Neural cell (in vitro differentiated cells): ENCODE measurements at regions not wholly inside any gene's neighbourhood (a gene's known extent, or its start where the extent isn't known, plus 50 kb on each side); places are given as distances from the start of the nearest gene placed in this dataset.
A peak's percentile ranks its signal among the peaks of the same experiment; 100 is the strongest.

Experiments
- H2AFZ ChIP-seq: fragments of 200-600, 300-800 bp; sonication (generic), shearing (Covaris generic); 2 replicates; pipeline ENCODE4 v1.6.0; 2014; ENCODE audit warnings: low read depth, mild to moderate bottlenecking, antibody characterized with exemption, low read length, moderate library complexity
- H3F3A ChIP-seq: fragments of 200-600 bp; shearing (Covaris generic); 2 replicates; pipeline ENCODE4 v1.6.1; 2016; ENCODE audit warnings: mild to moderate bottlenecking, moderate library complexity, mixed read lengths, antibody characterized with exemption, low read length; ENCODE audit not compliant: insufficient read depth, poor library complexity, severe bottlenecking
- H3K27ac ChIP-seq: fragments of 200-600, 300-800 bp; sonication (generic), shearing (Covaris generic); 2 replicates; pipeline ENCODE4 v1.5.1; 2014; ENCODE audit warnings: mild to moderate bottlenecking, low read length, moderate library complexity
- H3K27me3 ChIP-seq: fragments of 300-800, 200-600 bp; sonication (generic), shearing (Covaris generic); 2 replicates; pipeline ENCODE4 v1.6.0; 2014; ENCODE audit warnings: mild to moderate bottlenecking, low read depth, low read length, moderate library complexity; ENCODE audit not compliant: insufficient read depth
- H3K36me3 ChIP-seq: fragments of 300-800, 200-600 bp; sonication (generic), shearing (Covaris generic); 2 replicates; pipeline ENCODE4 v1.5.1; 2014; ENCODE audit warnings: mild to moderate bottlenecking, antibody characterized with exemption, low read length, moderate library complexity; ENCODE audit not compliant: insufficient read depth
- H3K4me2 ChIP-seq: fragments of 300-800, 200-600 bp; sonication (generic), shearing (Covaris generic); 2 replicates; pipeline ENCODE4 v1.6.0; 2014; ENCODE audit warnings: mild to moderate bottlenecking, low read length
- H3K4me3 ChIP-seq: fragments of 300-800, 200-600 bp; sonication (generic), shearing (Covaris generic); 2 replicates; pipeline ENCODE4 v1.5.1; 2014; ENCODE audit warnings: mild to moderate bottlenecking, low read length, moderate library complexity
- H3K79me2 ChIP-seq: fragments of 200-600 bp; shearing (Covaris generic); replicated peaks from 2 replicates; pipeline ENCODE4 v1.6.0; 2014; ENCODE audit warnings: mild to moderate bottlenecking, low read length, moderate library complexity; ENCODE audit not compliant: insufficient read depth
- H3K9ac ChIP-seq: fragments of 300-800, 200-600 bp; sonication (generic), shearing (Covaris generic); 2 replicates; pipeline ENCODE4 v1.6.1; 2016; ENCODE audit warnings: mild to moderate bottlenecking, low read length, mixed read lengths
- H3K9me2 ChIP-seq: fragments of 200-600 bp; shearing (Covaris generic); 2 replicates; pipeline ENCODE4 v1.6.1; 2016; ENCODE audit warnings: mild to moderate bottlenecking, low read length, mixed read lengths; ENCODE audit not compliant: insufficient read depth
- H3K9me3 ChIP-seq: fragments of 200-600, 300-800 bp; sonication (generic), shearing (Covaris generic); 2 replicates; pipeline ENCODE4 v1.6.1; 2016; ENCODE audit warnings: mild to moderate bottlenecking, mixed run types, low read length, moderate library complexity, mixed read lengths
- H4K20me1 ChIP-seq: fragments of 200-600 bp; shearing (Covaris generic); 2 replicates; pipeline ENCODE4 v1.6.1; 2016; ENCODE audit warnings: mild to moderate bottlenecking, mixed run types; ENCODE audit not compliant: insufficient read depth
- EP300 ChIP-seq: fragments of 450-650 bp; conservative IDR thresholded peaks from 2 replicates; pipeline ENCODE4 v1.6.1; 2014; ENCODE audit warnings: antibody characterized with exemption, mild to moderate bottlenecking, moderate library complexity; ENCODE audit not compliant: poor library complexity, severe bottlenecking
- EZH2 ChIP-seq: fragments of 200-600, 300-800 bp; shearing (Covaris generic), sonication (generic); IDR thresholded peaks from 2 replicates; pipeline ENCODE4 v1.6.1; 2014; ENCODE audit warnings: antibody characterized with exemption, low read length, borderline replicate concordance, mild to moderate bottlenecking; ENCODE audit not compliant: insufficient read depth, poor library complexity, severe bottlenecking
- MXI1 ChIP-seq: fragments of 450-650 bp; conservative IDR thresholded peaks from 2 replicates; pipeline ENCODE4 v1.6.1; 2014; ENCODE audit warnings: antibody characterized with exemption, mild to moderate bottlenecking; ENCODE audit not compliant: poor library complexity, severe bottlenecking
- POLR2AphosphoS5 ChIP-seq: IDR thresholded peaks from 2 replicates; pipeline ENCODE4 v1.6.1; 2012
- RAD21 ChIP-seq: fragments of 450-650 bp; conservative IDR thresholded peaks from 2 replicates; pipeline ENCODE4 v1.6.1; 2014; ENCODE audit warnings: antibody characterized with exemption, mild to moderate bottlenecking, moderate library complexity
- SMC3 ChIP-seq: fragments of 450-650 bp; conservative IDR thresholded peaks from 2 replicates; pipeline ENCODE4 v1.6.1; 2014; ENCODE audit warnings: antibody characterized with exemption, mild to moderate bottlenecking, moderate library complexity; ENCODE audit not compliant: poor library complexity
- TAF1 ChIP-seq: IDR thresholded peaks from 2 replicates; pipeline ENCODE4 v1.6.1; 2012; ENCODE audit warnings: low read depth
- TF ChIP-seq, protein P1 (sequence below): IDR thresholded peaks from 2 replicates; pipeline ENCODE4 v1.6.1; 2012; ENCODE audit warnings: borderline replicate concordance
- TF ChIP-seq, protein P2 (sequence below): fragments of 450-650 bp; IDR thresholded peaks from 2 replicates; pipeline ENCODE4 v1.5.1; 2014; ENCODE audit warnings: antibody characterized with exemption, mild to moderate bottlenecking, moderate library complexity; ENCODE audit not compliant: poor library complexity, severe bottlenecking

DNA sequence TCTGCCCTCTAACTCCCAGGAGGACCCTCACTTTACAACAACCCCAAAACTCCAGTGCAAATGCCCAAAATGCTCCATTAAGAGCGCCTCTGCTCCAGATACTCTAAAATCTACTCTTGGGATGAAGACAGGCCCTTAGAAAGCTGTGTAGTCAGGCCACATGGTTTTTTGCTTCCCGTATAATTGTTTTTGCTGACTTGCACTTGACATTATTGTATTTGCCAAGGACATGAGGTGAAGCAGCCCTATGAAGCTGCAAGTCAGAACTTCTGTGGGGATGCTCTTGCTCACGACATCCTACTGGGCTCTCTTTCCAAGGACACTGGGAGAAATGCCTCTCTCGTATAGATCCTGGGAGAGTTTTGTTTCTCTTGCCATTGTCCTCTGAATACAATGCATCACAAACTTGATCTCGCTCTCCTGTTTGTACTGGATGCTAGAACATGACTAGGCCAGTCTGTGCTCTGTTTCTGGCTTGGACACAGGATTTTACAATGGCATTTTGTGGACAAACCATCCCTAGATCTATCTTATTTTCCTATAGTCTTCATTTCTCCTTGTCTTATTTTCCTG lies 177.2 kb upstream of the DTNBP1 start:
- no peaks in the 10 kb centered on the region for H3K79me2 ChIP-seq
- no peaks in the 10 kb centered on the region for H4K20me1 ChIP-seq
- no peak overlapping the region for H3K27ac ChIP-seq
- H3K9me2 ChIP-seq: no peaks in the 10 kb centered on the region
- TF ChIP-seq POLR2AphosphoS5: no peak
- H3K9ac ChIP-seq: no peak overlapping the region
- H3K4me3 ChIP-seq: no peak overlapping the region
- H2AFZ ChIP-seq: no peak overlapping the region
- no peaks in the 10 kb centered on the region for H3F3A ChIP-seq
- H3K9me3 ChIP-seq: no peaks in the 10 kb centered on the region
- no peaks in the 10 kb centered on the region for H3K36me3 ChIP-seq
- no peak overlapping the region for H3K4me2 ChIP-seq
- H3K27me3 ChIP-seq: no peaks in the 10 kb centered on the region

DNA sequence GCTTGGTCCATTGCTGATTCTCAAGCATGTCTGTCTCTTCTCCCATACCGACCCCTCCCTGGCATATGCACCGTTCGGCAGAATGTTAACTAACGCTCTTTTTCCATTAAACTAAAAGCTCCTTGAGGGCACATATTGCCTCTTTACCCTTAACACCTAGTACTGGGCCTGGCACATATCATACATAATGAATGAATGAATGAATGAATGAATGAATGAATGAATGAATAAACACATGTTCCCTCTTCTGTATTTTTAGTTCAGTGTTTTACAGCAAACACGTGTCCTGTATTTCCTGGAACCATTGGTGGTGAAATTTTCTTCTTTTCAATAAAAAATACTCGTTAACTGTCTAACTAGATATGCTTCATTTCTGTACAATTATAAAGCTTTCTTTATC lies 174.4 kb upstream of the DTNBP1 start:
- Histone ChIP-seq H3K27ac (no peak overlapping the region), H3F3A (no peaks in the 10 kb centered on the region), H3K36me3 (no peaks in the 10 kb centered on the region), H3K9ac (no peak overlapping the region), H3K9me3 (no peaks in the 10 kb centered on the region), H2AFZ (no peak overlapping the region), H3K27me3 (no peaks in the 10 kb centered on the region), H3K79me2 (no peaks in the 10 kb centered on the region), H4K20me1 (no peaks in the 10 kb centered on the region), H3K9me2 (no peaks in the 10 kb centered on the region), H3K4me3 (no peak overlapping the region), H3K4me2 (no peak overlapping the region)
- TF ChIP-seq EZH2 (no peak), POLR2AphosphoS5 (no peak), RAD21 (no peak), MXI1 (no peak), EP300 (no peak), TAF1 (no peak), SMC3 (no peak)
- TF ChIP-seq, protein P1, sequence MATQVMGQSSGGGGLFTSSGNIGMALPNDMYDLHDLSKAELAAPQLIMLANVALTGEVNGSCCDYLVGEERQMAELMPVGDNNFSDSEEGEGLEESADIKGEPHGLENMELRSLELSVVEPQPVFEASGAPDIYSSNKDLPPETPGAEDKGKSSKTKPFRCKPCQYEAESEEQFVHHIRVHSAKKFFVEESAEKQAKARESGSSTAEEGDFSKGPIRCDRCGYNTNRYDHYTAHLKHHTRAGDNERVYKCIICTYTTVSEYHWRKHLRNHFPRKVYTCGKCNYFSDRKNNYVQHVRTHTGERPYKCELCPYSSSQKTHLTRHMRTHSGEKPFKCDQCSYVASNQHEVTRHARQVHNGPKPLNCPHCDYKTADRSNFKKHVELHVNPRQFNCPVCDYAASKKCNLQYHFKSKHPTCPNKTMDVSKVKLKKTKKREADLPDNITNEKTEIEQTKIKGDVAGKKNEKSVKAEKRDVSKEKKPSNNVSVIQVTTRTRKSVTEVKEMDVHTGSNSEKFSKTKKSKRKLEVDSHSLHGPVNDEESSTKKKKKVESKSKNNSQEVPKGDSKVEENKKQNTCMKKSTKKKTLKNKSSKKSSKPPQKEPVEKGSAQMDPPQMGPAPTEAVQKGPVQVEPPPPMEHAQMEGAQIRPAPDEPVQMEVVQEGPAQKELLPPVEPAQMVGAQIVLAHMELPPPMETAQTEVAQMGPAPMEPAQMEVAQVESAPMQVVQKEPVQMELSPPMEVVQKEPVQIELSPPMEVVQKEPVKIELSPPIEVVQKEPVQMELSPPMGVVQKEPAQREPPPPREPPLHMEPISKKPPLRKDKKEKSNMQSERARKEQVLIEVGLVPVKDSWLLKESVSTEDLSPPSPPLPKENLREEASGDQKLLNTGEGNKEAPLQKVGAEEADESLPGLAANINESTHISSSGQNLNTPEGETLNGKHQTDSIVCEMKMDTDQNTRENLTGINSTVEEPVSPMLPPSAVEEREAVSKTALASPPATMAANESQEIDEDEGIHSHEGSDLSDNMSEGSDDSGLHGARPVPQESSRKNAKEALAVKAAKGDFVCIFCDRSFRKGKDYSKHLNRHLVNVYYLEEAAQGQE: no peak
- TF ChIP-seq, protein P2, sequence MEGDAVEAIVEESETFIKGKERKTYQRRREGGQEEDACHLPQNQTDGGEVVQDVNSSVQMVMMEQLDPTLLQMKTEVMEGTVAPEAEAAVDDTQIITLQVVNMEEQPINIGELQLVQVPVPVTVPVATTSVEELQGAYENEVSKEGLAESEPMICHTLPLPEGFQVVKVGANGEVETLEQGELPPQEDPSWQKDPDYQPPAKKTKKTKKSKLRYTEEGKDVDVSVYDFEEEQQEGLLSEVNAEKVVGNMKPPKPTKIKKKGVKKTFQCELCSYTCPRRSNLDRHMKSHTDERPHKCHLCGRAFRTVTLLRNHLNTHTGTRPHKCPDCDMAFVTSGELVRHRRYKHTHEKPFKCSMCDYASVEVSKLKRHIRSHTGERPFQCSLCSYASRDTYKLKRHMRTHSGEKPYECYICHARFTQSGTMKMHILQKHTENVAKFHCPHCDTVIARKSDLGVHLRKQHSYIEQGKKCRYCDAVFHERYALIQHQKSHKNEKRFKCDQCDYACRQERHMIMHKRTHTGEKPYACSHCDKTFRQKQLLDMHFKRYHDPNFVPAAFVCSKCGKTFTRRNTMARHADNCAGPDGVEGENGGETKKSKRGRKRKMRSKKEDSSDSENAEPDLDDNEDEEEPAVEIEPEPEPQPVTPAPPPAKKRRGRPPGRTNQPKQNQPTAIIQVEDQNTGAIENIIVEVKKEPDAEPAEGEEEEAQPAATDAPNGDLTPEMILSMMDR: no peak

DNA sequence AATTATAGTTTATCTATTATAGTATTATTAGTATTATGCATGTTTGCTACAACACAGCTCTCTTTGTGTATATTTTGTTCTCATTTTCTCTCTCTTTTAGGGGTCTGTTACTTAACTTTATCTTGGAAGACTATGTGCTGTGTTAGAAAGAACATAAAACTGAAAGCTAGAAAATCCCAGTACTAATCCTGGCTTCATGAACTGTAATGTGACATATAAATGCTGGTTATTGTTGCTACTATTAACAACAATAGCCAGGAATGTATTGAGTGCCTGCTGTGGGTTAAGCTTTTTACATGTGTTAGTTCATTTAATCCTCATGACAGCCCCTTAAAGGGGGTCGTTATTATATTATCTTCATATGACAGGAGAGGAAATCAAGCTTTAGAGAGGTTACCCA lies 170.0 kb upstream of the DTNBP1 start:
- H3K4me2 ChIP-seq: no peak overlapping the region
- no peaks in the 10 kb centered on the region for H3F3A ChIP-seq
- no peaks in the 10 kb centered on the region for H3K36me3 ChIP-seq
- no peaks in the 10 kb centered on the region for H3K9me3 ChIP-seq
- H4K20me1 ChIP-seq: no peaks in the 10 kb centered on the region
- H2AFZ ChIP-seq: no peak overlapping the region
- H3K27ac ChIP-seq: no peak overlapping the region
- H3K9me2 ChIP-seq: no peaks in the 10 kb centered on the region
- no peak overlapping the region for H3K4me3 ChIP-seq
- H3K79me2 ChIP-seq: no peaks in the 10 kb centered on the region
- no peak overlapping the region for H3K9ac ChIP-seq
- no peaks in the 10 kb centered on the region for H3K27me3 ChIP-seq
- TF ChIP-seq EP300: no peak
- TF ChIP-seq POLR2AphosphoS5: peak; percentile 32
